Retina (tissue), 1 donor: ENCODE measurements at regions not wholly inside any gene's neighbourhood (a gene's known extent, or its start where the extent isn't known, plus 50 kb on each side); places are given as distances from the start of the nearest gene placed in this dataset.
"Not testable (repeated sequence)": the region's sequence is repeated elsewhere in the genome, so short reads cannot be mapped to it uniquely, and the experiment has no call there.

Source experiments
- DNase-seq: peaks from one replicate; pipeline ENCODE4 v3.0.0-alpha.2; 2016

GRCh38 chr11:116403794-116404461 is 368.9 kb downstream of the BUD13 start:
- DNase-seq = no peak

GRCh38 chr11:116400081-116400480 is 372.7 kb downstream of the BUD13 start:
- no peak for DNase-seq

- no peak for DNase-seq
Observed at GRCh38 chr11:116397602-116398084, 375.1 kb downstream of the BUD13 start.

- DNase-seq = no peak
Observed at GRCh38 chr11:116396331-116396730, 376.5 kb downstream of the BUD13 start.

DNA sequence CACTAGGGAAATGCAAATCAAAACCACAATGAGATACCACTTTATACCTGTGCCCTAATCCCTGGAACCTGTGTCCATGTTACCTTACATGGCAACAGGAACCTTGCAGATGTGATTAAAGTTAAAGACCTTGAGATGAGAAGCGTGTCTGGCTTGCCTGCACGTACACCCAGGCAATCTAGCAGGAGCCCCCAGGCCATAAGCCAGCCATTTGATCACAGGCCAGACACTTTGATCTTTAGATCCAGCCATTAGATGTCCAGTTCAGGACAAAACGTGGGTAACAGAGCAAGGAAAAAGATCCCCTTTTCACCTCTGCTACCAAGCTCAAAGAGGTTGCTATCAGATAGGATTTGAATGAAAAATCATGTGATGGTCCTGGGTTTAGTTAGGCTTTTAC is 378.8 kb downstream of the BUD13 start:
- no peak for DNase-seq

GRCh38 chr11:116390963-116391362 is 381.8 kb downstream of the BUD13 start:
- DNase-seq = no peak

- no peak for DNase-seq
Observed at GRCh38 chr11:116388146-116388545, 384.6 kb downstream of the BUD13 start.

- no peak for DNase-seq
Observed at GRCh38 chr11:116387641-116388040, 385.1 kb downstream of the BUD13 start.

DNA sequence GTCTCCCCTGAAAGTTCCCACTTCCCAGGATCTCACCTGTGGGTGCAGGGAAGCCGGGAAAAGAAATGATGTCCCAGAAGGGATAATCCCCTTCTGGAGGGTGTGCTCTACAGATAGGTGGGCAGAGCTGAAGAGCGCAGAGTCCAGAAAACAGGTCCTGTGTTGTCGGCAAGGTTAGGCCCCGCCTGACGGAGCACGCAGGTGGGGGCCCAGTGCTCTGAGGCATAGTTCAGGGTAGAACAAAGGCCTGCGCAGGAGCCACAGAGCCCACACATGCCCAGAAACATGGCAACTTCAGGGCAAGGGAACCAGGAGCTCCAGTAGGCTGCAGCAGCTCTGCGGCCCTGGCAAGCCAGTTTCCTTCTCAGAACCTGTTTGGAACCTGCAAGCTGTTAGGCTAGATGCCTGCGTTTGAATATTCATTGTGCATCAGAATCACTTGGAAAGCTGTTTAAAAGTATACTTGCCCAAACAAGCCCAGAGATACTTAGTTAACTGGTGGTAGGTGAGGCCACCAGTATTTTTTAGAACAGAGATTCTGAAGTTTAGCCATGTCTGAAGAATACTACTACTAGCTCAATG is 386.6 kb downstream of the BUD13 start:
- DNase-seq = no peak

DNA sequence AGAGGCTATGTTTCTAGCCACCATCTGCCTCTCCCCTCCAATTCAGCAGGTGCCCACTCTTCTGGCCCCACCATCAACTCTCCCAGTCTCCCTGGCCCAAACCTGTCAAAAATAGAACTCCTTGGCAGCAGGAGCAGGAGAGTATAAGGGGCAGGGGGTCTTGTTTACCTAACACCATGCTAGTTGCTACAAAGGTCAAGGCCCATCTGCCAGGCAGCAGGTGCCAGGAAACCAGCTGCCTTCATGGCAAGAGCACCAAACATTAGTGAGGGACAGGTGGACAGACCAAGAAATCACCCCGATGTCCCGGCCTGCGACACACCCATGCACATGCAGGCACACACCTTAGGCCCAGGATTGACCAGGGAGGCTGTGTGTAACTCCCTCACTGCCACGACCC is 387.9 kb downstream of the BUD13 start:
- DNase-seq = no peak

GRCh38 chr11:116384407-116384806 is 388.4 kb downstream of the BUD13 start:
- DNase-seq = no peak

GRCh38 chr11:116379185-116379828 is 393.5 kb downstream of the BUD13 start:
- DNase-seq = peak; percentile 62

DNA sequence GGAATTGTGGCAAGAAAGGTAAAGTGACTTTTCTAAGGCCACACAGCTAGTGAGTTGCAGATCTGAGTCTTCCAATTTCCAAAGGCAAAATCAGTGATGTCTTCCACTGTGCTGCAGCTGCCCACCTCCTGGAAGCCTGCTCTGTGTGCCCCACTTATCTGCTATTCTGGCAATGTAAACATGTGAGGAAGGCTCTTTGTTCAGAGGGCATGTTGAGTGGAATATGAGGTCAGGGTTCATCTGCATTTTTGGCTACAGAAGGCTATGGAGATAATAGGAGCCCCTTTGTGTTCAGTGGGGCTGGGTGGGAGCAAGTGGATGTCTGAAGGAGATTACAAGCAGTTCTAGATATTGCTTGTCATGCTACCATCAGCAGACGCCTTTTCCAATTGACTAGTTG is 396.2 kb downstream of the BUD13 start:
- DNase-seq = no peak

- DNase-seq = no peak
Observed at GRCh38 chr11:116376054-116376453, 396.7 kb downstream of the BUD13 start.

DNA sequence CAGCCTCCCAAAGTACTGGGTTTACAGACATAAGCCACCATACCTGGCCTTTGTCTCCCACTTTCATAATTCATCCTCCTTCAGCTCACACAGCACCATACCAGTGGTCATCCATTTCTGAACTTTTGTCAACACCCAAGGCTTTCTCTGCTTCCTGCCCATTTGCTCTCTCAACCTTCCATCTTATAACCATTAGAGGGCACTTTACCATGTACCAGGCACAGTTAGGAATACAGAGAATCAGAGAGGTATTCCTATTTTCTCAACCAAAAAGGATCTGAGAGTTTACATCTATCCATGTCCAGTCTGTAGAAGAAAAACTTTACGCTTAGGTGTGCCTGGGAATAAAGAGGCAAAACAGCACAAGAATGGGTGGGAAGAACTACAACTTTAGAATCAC is 397.6 kb downstream of the BUD13 start:
- no peak for DNase-seq

DNA sequence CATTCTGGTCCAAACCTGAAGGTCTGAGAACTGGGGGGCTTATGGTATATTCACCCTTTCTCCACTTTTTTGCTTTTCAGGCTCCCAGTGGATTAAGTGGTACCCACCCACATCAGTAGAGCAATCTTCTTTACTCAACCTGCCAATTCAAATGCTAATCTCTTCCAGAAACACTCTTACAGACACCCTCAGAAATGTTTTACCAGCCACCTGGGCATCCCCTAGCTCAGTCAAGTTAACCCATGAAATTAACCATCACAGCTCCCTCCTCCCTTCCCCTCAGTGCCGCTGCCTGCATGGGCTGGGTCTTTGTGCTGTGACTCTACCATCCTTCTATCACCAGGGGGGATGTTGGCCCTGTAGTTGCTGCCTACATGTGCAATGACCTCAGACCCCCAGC is 398.7 kb downstream of the BUD13 start:
- no peak for DNase-seq

DNA sequence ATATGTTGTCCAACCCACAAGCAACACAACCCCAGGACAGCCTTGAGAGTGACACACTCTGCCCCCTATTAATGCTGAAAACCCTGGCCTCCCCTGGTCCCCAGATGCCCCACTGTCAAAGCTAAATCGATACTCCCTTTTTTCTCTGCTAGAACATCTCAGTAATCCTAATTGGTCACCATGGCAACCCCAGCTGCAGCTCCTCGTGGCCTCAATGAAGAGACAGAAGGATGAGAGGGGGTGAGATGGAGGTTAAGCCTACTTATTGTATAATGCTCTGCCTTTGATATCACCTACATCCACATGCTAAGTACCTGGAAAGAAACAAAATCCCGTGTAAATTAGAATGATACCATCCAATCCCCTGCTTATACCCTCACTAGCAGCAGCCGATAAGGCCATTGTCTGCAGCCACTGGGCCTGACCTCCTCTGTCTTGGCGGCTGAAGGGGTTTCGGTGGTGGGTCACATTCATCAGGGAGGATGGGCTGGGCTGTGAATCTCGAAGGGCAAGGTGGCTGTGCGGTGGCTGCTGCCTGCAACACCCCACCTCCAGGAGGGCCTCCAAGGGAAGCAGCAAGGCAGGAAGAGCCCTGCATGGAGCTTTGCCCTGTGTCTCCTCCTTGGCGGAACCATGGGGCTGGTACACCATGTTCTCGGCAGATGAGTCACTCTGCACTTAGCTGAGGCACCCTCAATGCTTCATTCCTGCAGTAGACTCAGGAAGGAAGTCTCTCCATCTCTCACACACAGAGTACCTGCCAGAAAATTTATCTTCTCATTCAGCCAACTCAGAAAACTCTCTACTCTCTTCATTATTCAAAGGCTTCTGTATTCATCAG is 399.5 kb downstream of the BUD13 start:
- peak; percentile 83 for DNase-seq

- no peak for DNase-seq
Observed at GRCh38 chr11:116371146-116371545, 401.6 kb downstream of the BUD13 start.

GRCh38 chr11:116368784-116369183 is 404.0 kb downstream of the BUD13 start:
- DNase-seq = no peak

DNA sequence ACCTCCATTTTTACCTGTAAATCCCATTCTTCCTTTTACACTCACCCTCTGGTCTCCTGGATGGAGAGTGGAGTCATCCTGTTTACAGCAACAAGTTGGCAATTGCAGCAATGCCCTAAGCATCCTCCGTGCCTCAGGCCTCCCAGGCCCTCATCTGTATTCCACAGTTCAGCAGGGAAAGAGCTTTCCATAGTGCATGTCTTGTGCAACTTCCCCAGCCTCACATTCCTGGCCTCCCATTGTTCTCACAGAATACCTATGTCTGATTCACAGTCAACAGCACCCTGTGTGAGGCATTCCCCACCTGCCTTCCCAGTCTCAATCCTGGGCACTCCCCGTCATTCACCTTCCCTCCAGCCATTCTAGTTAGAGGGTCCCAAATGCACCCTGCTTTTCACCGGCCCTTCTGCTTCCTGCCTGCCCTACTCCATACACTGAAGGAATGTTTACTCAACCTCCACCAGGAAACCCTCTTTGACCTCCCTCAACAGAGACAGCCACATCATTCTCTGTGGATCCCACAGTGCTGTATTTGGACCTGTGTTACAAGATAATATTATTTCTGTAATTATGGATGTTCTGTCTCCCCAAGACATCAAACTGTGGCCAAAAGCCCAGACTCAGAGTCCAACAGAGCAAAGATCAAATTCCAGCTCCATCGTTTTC is 405.7 kb downstream of the BUD13 start:
- no peak for DNase-seq

GRCh38 chr11:116366451-116366850 is 406.3 kb downstream of the BUD13 start:
- DNase-seq = no peak

- not testable (repeated sequence) for DNase-seq
Observed at GRCh38 chr11:116364925-116365324, 407.9 kb downstream of the BUD13 start.

- DNase-seq = no peak
Observed at GRCh38 chr11:116364348-116364747, 408.4 kb downstream of the BUD13 start.
